Loucy (cell line): ENCODE measurements at regions not wholly inside any gene's neighbourhood (a gene's known extent, or its start where the extent isn't known, plus 50 kb on each side); places are given as distances from the start of the nearest gene placed in this dataset.
"Not testable (repeated sequence)": the region's sequence is repeated elsewhere in the genome, so short reads cannot be mapped to it uniquely, and the experiment has no call there.

Experiments
- H2AFZ ChIP-seq: fragments of 200-600 bp; sonication (generic); 2 replicates; pipeline ENCODE4 v1.6.0; 2016; ENCODE audit warnings: antibody characterized with exemption, mild to moderate bottlenecking, low read length, moderate library complexity
- H3F3A ChIP-seq: fragments of 200-600 bp; 2 replicates; pipeline ENCODE4 v1.6.0; 2016; ENCODE audit warnings: antibody characterized with exemption, low read depth, mild to moderate bottlenecking
- H3K27me3 ChIP-seq: fragments of 200-600 bp; sonication (generic); 2 replicates; pipeline ENCODE4 v1.6.1; 2014; ENCODE audit warnings: low read length, mild to moderate bottlenecking; ENCODE audit not compliant: insufficient read depth, poor library complexity, severe bottlenecking
- H3K36me3 ChIP-seq: fragments of 200-600 bp; sonication (generic); 2 replicates; pipeline ENCODE4 v1.6.1; 2016; ENCODE audit warnings: low read length; ENCODE audit not compliant: insufficient read depth
- H3K4me1 ChIP-seq: fragments of 200-600 bp; sonication (generic); 2 replicates; pipeline ENCODE4 v1.5.1; 2014; ENCODE audit warnings: low read length, mild to moderate bottlenecking; ENCODE audit not compliant: insufficient read depth, poor library complexity, severe bottlenecking
- H3K4me2 ChIP-seq: fragments of 200-600 bp; sonication (generic); 2 replicates; pipeline ENCODE4 v1.6.0; 2014; ENCODE audit warnings: antibody characterized with exemption, low read length, low read depth, mild to moderate bottlenecking; ENCODE audit not compliant: poor library complexity, severe bottlenecking
- H3K4me3 ChIP-seq: fragments of 200-600 bp; sonication (generic); 2 replicates; pipeline ENCODE4 v1.5.1; 2014; ENCODE audit warnings: low read length, mild to moderate bottlenecking, mixed read lengths; ENCODE audit not compliant: poor library complexity, severe bottlenecking
- H3K79me2 ChIP-seq: fragments of 200-600 bp; sonication (generic); 2 replicates; pipeline ENCODE4 v1.6.1; 2014; ENCODE audit warnings: low read length; ENCODE audit not compliant: insufficient read depth
- H3K9ac ChIP-seq: fragments of 200-600 bp; sonication (generic); 2 replicates; pipeline ENCODE4 v1.6.0; 2014; ENCODE audit warnings: mild to moderate bottlenecking, low read depth, low read length, moderate library complexity; ENCODE audit not compliant: poor library complexity, severe bottlenecking
- H3K9me2 ChIP-seq: fragments of 200-600 bp; sonication (generic); replicated peaks from 2 replicates; pipeline ENCODE4 v1.6.1; 2016; ENCODE audit warnings: low read depth, low read length, mixed read lengths
- H3K9me3 ChIP-seq: fragments of 200-600 bp; sonication (generic); 2 replicates; pipeline ENCODE4 v1.6.1; 2014; ENCODE audit warnings: mild to moderate bottlenecking, antibody characterized with exemption, low read length, low read depth; ENCODE audit not compliant: insufficient read depth
- H4K20me1 ChIP-seq: fragments of 200-600 bp; sonication (generic); 2 replicates; pipeline ENCODE4 v1.6.0; 2014; ENCODE audit warnings: antibody characterized with exemption, low read length, mild to moderate bottlenecking; ENCODE audit not compliant: insufficient read depth, poor library complexity, severe bottlenecking
- EZH2phosphoT487 ChIP-seq: fragments of 200-600 bp; IDR thresholded peaks from 2 replicates; pipeline ENCODE4 v1.6.1; 2018; ENCODE audit warnings: antibody characterized with exemption, mild to moderate bottlenecking, moderate library complexity, borderline replicate concordance
- TF ChIP-seq, protein P1 (sequence below): fragments of 200-600 bp; sonication (generic); conservative IDR thresholded peaks from 2 replicates; pipeline ENCODE4 v1.5.1; 2014; ENCODE audit warnings: mild to moderate bottlenecking, antibody characterized with exemption, low read length

DNA sequence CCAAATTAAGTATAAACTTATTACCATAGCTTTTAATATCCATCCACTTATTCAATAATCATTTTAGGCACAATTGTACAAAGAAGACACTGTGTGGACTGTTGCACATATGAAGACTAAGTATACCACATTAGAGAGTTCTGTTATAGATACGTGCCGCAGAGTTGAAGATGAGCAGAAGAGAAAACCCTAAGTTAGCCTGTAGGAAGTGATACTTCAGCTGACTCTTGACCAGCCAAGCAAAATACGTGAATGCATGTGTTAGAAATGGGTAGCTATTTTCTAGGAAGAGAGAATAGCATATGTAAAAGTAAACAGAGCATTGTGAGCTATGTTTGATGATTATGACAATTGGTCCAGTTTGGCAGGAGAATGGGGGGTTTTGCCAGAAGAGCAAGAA, 272.0 kb upstream of the ATP11B start:
- TF ChIP-seq EZH2phosphoT487: no peak
- TF ChIP-seq, protein P1, sequence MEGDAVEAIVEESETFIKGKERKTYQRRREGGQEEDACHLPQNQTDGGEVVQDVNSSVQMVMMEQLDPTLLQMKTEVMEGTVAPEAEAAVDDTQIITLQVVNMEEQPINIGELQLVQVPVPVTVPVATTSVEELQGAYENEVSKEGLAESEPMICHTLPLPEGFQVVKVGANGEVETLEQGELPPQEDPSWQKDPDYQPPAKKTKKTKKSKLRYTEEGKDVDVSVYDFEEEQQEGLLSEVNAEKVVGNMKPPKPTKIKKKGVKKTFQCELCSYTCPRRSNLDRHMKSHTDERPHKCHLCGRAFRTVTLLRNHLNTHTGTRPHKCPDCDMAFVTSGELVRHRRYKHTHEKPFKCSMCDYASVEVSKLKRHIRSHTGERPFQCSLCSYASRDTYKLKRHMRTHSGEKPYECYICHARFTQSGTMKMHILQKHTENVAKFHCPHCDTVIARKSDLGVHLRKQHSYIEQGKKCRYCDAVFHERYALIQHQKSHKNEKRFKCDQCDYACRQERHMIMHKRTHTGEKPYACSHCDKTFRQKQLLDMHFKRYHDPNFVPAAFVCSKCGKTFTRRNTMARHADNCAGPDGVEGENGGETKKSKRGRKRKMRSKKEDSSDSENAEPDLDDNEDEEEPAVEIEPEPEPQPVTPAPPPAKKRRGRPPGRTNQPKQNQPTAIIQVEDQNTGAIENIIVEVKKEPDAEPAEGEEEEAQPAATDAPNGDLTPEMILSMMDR: no peak
- H3K4me1 ChIP-seq: peaks cover 32% of the 10 kb centered on the region
- H3K27me3 ChIP-seq: no peaks in the 10 kb centered on the region
- H2AFZ ChIP-seq: no peak overlapping the region
- no peaks in the 10 kb centered on the region for H3F3A ChIP-seq
- no peak overlapping the region for H3K4me2 ChIP-seq
- H3K4me3 ChIP-seq: no peak overlapping the region
- no peaks in the 10 kb centered on the region for H4K20me1 ChIP-seq
- no peaks in the 10 kb centered on the region for H3K36me3 ChIP-seq
- H3K9ac ChIP-seq: no peak overlapping the region
- no peaks in the 10 kb centered on the region for H3K9me3 ChIP-seq
- H3K79me2 ChIP-seq: no peaks in the 10 kb centered on the region
- H3K9me2 ChIP-seq: no peaks in the 10 kb centered on the region

DNA sequence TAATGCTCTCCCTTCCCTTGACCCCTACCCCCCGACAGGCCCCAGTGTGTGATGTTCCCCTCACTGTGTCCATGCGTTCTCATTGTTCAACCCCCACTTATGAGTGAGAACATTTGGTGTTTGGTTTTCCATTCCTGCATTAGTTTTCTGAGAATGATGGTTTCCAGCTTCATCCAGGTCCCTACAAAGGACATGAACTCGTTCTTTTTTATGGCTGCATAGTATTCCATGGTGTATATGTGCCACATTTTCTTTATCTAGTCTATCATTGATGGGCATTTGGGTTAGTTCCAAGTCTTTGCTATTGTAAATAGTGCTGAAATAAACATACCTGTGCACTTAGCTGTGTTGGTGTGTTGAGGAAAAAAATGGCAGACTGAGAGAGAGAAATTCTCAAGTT, 269.9 kb upstream of the ATP11B start:
- H3K4me3 ChIP-seq, H3K27me3 ChIP-seq, H3F3A ChIP-seq, H3K9me3 ChIP-seq, H3K79me2 ChIP-seq, H2AFZ ChIP-seq, H4K20me1 ChIP-seq, H3K36me3 ChIP-seq, H3K9me2 ChIP-seq, H3K9ac ChIP-seq, H3K4me2 ChIP-seq: not testable (repeated sequence)
- H3K4me1 ChIP-seq: peaks cover 17% of the 10 kb centered on the region

DNA sequence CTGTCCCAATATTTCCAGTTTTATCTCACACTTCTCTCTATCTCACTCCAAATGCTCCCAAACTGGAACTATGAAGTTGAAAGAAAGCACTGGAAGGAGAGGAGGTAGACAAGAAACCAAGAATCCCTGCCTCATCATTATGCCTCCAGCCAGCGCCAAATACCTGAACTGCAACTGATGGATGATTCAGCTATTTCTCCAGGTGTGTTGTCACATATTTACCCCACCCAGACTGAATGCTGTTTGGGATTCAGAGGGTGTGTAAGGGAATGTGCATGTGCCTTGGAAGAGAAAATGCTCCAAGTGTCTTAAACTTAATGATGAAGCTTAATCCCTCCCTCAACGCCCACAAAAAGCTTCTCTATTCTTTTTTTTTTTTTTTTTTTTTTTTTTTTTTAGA, 269.5 kb upstream of the ATP11B start:
- Histone ChIP-seq H3K27me3 (no peaks in the 10 kb centered on the region), H3F3A (no peaks in the 10 kb centered on the region), H3K4me2 (no peak overlapping the region), H2AFZ (no peak overlapping the region), H3K36me3 (no peaks in the 10 kb centered on the region), H3K9ac (no peak overlapping the region), H3K4me3 (no peak overlapping the region), H4K20me1 (no peaks in the 10 kb centered on the region), H3K4me1 (peaks cover 17% of the 10 kb centered on the region), H3K9me2 (no peaks in the 10 kb centered on the region), H3K79me2 (no peaks in the 10 kb centered on the region), H3K9me3 (no peaks in the 10 kb centered on the region)
- TF ChIP-seq EZH2phosphoT487: no peak
- TF ChIP-seq, protein P1: no peak

- peak overlapping the region; percentile 42; the same call in 1 of the 2 replicates for H2AFZ ChIP-seq
- no peaks in the 10 kb centered on the region for H3F3A ChIP-seq
- no peaks in the 10 kb centered on the region for H4K20me1 ChIP-seq
- no peaks in the 10 kb centered on the region for H3K79me2 ChIP-seq
- TF ChIP-seq EZH2phosphoT487: no peak
- TF ChIP-seq, protein P1: no peak
- no peaks in the 10 kb centered on the region for H3K9me3 ChIP-seq
- peaks cover 17% of the 10 kb centered on the region for H3K4me1 ChIP-seq
- H3K4me3 ChIP-seq: no peak overlapping the region
- no peaks in the 10 kb centered on the region for H3K36me3 ChIP-seq
- H3K9me2 ChIP-seq: no peaks in the 10 kb centered on the region
- no peak overlapping the region for H3K9ac ChIP-seq
- H3K4me2 ChIP-seq: no peak overlapping the region
- H3K27me3 ChIP-seq: no peaks in the 10 kb centered on the region
These were observed 268.4 kb upstream of the ATP11B start for GRCh38 chr3:182524711-182525401.
